HG03439 (cell line): ENCODE measurements at regions not wholly inside any gene's neighbourhood (a gene's known extent, or its start where the extent isn't known, plus 50 kb on each side); places are given as distances from the start of the nearest gene placed in this dataset.
"Not testable (repeated sequence)": the region's sequence is repeated elsewhere in the genome, so short reads cannot be mapped to it uniquely, and the experiment has no call there.

Experiments
- ATAC-seq: cut with Tn5 transposase; IDR thresholded peaks from one replicate; pipeline ENCODE4 v1.9.1; 2021; ENCODE audit warnings: mild to moderate bottlenecking, moderate library complexity; ENCODE audit not compliant: unreplicated experiment

DNA sequence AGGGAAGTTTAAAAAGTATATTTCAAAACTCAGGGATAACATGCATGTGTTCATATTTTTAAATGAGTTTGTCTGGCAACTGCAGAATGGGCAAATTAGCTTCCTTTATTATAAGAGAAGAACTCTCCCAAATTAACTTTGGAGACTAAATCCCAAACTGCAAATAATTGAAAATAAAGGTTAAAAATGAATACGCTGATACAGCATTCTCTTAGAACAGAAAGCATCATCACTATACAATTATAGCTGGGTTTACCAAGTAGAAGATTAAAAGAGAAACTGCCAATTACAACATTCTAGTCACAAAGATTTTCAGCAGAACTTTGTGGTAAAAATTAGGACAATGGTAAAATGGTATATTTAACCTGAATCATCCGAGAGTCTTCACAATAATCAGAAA lies 73.3 kb downstream of the OLFM4 start:
- no peak for ATAC-seq

DNA sequence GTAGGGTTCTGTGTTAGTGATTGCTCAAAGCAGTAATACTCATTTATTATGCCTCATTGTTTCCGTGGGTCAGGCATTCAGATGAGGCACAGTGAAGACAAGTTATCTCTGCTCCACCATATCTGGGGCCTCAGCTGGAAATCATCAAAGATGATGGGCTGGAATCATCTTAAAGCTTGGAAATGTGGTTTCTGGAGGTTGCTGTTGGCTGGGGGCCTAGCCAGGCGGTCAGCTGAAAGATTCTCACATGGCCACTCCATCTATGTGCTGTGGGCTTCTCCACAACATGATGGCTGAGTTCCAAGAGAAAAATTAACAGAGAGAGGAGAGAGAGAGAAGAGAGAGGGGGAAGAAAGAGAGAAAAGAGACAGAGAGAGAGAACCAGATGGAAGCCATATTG lies 75.5 kb downstream of the OLFM4 start:
- no peak for ATAC-seq

DNA sequence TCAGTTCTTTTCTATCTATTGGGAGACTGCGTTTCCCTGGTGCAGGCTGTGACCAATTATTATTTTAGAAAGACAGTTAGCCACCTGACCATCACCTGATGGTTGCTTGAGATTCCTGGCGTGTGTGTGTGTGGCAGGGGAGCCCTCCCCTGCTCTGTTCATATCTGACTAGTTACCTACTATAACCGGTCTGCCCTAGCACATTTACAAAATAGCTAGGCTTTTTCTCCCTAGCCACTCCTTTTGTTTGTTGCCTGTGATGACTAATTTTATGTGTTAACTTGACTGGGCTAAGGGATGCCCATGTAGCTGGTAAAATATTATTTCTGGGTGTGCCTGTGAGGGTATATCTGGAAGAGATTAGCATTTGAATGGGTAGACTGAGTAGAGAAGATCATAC lies 76.9 kb downstream of the OLFM4 start:
- ATAC-seq: no peak

DNA sequence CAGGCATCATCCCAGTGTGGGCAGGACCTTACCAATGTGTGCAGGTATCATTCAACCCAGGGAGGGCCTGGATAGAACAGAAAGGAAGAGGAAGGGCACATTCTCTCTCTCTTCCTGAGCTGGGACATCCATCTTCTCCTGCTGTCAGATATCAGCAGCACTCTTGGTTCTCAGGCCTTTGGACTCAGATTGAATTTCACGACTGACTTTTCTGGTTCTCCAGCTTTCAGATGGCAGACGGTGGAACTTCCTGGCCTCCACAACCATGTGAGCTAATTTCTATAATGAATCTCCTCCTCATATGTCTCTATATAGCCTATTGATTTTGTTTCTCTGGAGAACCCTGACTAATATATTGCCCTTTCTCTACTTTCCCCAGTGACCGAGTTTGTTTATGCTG lies 77.3 kb downstream of the OLFM4 start:
- ATAC-seq: no peak

DNA sequence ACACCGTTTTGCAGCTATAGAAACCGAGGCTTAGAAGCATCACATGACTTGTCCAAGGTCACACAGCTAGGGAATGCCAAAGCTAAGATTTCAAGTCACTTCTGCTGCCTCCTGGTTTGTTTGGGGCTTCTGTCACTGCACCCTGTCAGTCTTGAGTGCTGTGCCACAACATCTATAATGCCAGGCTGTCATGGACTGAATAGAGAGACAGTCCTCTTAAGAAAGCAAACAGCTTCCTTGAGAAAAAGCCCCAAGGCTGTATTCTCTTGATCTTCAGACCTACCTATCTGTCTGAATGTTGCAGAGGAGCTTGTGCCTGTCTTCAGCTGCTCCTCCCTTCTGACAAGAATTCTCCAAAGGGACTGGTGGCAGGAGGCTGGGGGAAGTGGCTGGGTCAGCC lies 81.6 kb downstream of the OLFM4 start:
- ATAC-seq: no peak

DNA sequence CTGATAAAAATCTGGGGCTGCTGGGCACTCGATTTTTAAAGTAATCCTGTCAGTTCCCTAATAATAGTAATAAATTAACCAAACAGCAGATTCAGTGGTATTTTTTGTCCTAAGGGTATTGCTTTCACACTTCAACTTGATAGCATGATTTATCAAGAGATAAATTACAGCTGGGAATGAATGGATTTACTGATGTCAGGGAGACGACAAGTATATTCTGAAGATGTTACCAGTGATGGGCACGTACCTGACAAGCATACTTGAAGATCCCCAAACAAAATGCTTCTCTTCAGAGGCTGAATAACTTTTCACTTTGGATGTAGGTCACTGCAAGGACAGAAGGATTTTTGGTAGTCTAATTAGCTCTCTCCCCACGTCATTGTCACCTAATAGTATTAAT lies 82.0 kb downstream of the OLFM4 start:
- ATAC-seq: no peak

DNA sequence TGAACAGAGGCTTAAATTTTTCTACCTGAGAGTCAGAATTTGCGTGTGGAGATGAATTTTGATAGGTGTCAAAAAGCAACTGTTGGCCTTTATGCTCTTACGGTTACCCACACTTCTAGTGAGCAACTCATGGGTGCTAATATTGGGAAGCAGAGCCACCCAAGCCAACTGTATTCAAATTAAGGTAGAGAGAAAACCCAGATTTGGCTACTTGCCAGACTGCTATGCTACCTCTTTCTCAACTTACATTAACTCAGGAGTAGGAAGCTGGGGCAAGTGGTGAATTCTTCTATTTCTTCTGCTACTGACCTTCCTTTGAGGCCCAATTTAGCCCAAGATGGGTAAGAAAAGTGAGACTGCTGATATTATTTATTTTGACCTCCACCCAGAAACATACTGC lies 83.9 kb downstream of the OLFM4 start:
- no peak for ATAC-seq

DNA sequence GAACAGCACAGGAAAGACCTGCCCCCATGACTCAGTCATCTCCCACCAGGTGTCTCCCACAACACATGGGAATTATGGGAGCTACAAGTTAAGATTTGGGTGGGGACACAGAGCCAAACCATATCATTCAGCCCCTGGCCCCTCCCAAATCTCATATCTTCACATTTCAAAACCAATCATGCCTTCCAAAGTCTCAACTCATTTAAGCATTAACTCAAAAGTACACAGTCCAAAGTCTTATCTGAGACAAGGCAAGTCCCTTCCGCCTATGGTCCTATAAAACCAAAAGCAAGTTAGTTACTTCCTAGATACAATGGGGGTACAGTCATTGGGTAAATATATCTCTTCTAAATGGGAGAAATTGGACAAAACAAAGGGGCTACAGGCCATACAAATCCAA lies 88.4 kb downstream of the OLFM4 start:
- ATAC-seq: not testable (repeated sequence)

DNA sequence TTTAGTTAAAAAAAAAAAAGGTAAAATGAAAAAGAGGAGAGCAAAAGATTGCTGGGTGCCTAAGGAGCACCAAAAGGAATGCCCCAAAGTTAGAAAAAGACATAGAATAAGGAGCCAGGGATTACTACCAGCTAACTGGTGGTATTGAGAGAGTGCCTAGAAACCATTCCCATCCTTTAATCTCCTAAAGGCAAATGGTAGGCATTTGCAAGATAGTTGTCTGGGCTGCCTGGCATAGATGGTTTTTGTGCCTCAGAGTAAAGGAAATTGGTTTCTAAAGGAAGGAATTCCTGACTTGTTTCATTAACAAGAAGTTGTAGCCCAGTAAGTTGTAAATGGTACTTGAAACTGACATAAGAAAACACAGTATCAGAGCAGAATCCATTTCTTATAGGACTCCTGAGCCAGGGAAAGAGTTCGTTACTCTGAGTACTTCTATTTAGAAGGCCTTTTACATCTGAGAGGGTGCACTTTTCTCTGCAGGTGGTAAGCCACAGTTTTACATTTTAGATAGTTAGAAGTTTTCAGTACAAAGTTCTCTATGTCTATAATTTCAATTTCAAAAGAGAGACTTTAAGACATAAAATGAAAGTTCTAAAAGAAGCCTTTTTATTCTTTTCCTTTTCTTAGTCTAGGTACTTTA lies 92.6 kb downstream of the OLFM4 start:
- ATAC-seq: no peak

DNA sequence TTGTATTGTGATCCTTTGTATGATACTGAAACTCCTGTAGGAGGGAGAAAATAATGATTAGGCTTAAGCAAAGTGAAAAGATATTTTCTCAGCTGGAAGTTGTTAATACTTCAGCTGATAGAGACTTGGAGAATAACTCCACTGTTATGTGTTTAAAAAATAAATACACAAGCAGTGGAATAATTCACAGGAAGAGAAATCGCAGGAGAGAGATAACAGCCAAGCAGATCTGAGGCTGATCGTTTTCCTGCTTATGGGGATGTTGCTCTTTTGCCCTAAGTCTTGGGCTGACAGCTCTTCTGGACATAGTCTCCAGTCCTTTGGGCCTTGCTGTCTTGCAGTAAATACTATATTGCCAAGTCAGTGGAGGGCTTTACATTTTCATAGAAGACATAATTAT lies 93.3 kb downstream of the OLFM4 start:
- no peak for ATAC-seq

DNA sequence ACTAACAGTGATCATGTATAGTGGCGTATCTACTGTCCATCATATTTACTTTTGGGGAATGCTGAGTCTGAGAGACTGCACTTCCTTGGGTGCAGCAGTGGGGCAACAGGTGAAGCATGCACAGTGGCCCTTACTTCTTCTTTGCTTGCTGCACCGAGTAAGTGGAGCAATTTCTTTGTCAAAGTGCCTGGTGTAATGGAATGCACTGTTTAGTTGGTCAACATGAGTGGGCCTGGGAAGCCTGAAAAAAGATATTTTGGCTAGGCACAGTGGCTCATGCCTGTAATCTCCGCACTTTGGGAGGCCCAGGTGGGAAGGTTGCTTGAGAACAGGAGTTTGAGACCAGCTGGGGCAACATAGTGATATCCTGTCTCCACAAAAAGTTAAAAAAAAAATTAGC lies 94.9 kb downstream of the OLFM4 start:
- no peak for ATAC-seq

DNA sequence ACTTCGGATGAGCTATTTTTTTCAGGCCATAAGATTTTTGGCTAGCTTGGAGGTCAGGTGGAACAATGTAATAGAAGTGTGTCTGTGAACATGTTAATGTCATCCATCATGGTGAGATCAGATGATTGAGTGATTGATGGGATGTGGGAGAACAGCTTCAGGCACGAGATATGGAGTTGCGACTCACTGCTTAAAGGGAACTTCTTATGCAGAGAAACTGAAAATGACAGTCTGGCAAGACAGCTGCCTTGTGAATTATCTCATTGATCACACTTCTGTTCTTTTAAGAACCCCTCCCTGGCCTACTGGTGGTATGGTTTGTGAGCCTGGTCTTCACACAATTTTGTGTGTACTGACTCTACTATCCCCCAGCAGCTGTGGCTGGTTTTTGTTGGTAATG lies 96.0 kb downstream of the OLFM4 start:
- ATAC-seq: no peak

DNA sequence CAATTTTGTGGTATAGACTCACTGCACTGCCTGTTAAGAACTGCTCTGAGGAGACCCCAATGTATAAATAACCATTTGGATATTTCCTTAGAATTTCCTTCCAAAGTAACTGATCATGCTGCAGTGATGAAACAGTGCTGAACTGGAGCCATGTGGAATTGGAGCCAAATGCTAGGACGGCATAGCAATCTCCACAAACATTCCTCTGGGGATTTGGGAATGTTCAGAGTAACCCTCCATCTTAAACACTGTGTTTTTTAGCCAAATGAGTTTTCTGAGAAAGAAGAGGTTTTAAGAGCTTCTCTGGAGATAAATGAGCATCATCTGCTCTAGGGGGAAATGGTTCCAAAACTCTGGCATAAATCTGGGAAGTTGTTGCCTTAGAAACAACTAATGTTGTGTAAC lies 98.2 kb downstream of the OLFM4 start:
- ATAC-seq: no peak

DNA sequence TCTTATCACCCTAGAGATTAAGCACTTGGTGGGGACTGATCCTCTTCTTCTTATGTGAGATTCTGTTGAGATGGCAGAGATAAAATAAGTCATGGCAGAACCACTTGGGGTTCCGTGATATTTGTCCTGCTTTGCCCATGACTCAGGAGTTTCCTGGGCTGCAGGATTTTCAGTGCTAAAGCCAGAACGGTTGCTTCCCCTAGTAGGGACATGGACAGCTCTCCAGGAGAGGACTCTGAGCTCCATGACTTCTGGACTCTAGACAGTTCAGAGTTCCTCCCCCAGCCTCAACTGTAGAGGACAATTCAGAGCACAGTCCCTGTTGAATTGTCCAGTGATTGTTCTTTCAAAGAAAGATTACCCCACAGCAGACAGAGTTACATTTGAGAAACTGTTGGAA lies 98.8 kb downstream of the OLFM4 start:
- no peak for ATAC-seq

DNA sequence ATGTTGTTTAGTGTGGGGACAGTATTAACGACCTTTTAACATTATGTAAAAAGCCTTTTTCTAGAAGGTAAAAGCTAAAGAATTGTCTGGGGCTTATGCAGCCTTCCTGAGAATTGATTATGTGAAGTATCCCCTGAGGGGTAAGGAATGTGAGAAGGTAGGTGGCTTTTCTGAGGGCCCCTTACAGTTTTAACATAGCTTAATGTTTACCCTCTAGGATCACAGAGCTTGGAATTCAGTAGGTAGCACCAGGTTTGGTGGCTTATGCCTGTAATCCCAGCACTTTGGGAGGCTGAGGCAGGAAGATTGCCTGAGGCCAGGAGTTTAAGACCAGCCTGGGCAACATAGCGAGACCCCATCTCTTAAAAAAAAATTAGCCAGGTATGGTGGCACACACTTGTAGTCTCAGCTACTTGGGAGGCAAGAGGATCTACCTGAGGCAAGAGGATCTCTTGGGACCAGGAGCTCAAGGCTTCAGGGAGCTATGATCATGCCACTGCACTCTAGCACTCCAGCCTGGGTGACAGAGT lies 101.3 kb downstream of the OLFM4 start:
- no peak for ATAC-seq

DNA sequence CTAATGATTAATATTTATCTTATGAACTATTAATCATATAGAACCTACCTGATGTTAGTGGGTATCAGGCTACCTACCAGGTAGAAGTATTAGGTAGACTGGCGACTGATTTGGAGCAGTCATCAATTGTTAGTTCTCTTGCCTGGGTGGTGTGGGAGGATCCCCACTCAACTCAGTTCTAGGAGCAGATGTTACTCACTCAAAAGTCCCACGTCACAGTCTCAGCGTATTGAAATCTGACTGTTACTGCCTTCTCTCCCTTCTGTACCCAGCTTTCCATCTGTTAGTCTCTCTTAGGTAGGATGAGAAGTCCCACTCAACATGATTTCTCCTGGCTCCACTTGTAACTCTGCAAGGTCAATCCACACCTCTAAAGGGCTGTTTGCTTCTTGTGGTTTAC lies 102.7 kb downstream of the OLFM4 start:
- no peak for ATAC-seq

DNA sequence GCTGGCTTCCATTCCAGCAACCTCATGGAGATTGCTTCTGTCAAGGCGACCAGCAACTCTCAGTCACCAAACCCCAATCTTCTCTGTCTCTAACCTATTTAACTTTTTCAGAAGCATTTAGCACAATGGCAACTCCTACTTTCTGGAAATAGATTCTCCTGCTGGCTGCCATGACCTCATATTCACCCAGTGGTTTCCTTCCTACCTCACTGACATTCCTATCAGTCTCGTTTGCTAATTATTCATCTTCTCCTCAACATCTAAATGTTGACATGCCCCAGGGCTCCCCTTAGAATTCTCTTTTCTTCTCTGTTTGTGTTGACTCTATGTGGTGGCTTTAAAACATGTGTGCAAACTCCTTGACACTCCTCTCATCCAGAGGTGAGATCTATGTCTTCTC lies 106.7 kb downstream of the OLFM4 start:
- ATAC-seq: no peak

DNA sequence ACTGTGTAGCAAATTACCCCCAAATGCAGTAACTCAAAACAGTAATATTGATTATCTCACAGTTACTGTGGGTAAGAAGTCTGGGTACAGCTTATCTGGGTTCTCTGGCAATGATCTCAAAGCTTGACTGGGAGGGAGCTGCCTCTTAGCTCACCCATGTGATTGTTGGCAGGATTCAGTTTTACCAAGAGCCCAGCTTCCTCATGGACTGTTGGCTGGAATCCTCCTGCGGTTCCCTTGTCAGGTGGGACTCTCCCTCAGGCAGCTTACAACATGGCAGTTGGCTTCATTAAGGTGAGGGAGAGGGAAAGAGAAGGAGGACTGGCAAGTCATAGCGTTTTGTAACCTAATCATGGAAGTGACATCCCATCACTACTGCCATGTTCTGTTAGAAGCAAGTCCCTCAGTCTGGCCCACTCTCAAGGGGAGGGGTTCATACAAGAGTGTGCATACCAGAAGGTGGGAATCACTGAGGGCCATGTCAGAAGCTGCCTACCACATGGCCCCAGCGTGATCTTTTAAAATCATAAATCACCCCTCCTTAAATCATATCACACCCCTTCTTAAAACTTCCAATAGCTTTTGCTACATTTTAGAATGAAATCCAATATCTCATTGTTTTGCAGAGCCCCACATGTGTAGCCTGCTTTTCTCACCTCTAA lies 108.1 kb downstream of the OLFM4 start:
- no peak for ATAC-seq

DNA sequence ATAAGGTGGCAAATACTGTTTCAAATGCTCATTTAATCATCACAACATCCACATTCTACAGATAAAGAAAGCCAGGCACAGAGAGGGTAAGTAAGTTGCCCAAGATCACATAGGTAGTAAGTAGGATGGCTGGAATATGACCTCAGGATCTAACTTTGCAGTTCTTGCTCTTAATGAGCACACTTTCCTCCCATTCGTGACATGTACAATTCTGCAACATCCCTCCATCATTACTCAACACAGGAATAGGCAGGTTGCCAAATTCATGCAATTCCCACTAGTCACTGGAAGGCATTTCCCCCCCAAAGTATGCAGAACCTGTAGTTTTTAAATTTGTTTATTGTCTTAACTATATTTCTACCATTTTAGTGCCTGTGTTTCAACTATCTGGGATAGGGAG lies 109.2 kb downstream of the OLFM4 start:
- no peak for ATAC-seq

DNA sequence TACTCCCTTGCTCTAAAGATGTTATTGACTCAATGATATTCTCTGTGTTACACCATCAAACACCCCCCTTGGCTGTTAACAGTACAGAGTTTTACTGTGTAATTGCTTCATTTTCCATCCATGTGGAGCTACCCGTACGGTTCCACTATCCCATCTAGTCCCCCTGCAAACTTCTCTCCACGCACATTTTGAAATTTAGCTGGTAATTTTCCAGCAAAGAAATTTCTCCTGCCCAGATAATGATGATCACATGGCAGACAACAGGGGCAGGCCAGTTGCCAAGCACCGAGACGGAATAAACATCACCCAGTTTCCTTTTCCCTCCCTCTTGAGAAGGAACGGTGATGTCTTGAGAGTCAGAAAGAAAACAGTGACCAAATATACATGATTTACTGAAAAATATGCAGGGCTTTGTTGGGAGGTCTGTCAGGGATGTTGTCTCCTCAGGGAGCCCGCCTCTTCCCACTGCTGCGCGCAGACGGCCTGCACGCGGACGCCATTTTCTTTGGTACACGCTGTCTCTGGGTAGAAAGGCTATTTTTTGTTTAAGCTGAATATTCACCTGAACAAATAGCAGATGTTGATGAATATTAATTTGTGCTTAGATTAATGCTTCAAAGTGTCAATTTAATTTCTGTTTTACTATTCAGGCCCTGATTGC lies 109.9 kb downstream of the OLFM4 start:
- no peak for ATAC-seq

DNA sequence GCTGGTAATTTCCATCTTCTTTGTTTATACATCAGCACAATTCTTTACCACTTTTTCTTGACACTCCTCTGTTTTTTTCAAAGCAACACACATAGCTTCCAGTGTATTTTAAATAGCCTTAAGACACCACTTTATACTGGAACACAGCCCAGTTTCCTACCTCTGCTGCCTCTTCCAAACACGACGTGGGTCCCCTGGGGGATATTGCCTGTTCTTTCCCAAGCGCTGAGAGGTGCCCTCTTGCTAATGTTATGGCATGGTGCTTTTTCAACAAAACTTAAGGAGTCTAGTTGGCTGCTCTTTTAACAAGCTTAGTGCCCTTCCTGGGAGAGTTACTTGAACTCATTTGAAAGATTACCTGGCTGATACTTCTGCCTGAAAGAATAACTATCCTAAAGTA lies 112.7 kb downstream of the OLFM4 start:
- no peak for ATAC-seq

DNA sequence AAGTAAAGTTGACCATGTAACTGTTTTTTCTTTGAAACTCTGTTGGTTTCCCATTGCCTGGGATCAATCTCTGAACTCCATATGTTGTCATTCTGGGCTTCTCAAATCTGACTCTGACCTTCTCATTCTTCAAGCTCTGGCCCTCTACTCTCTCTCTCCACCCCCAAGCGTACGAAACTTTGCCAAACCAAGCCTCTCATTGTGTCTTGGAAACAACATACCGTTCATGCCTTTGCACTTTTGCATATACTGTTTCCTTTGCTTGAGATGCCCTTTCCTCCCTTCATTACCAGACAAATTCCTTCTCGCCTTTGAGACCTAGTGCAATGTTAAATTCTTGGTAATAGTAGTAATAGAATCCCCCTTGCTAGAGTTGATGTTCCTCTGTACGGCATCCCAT lies 113.7 kb downstream of the OLFM4 start:
- ATAC-seq: no peak
